Neural progenitor cell (in vitro differentiated cells): ENCODE measurements at regions not wholly inside any gene's neighbourhood (a gene's known extent, or its start where the extent isn't known, plus 50 kb on each side); places are given as distances from the start of the nearest gene placed in this dataset.

Experiments used
- CTCF ChIP-seq: fragments of 200-600 bp; sonication (generic); IDR thresholded peaks from 2 replicates; pipeline ENCODE4 v1.5.1; 2017; ENCODE audit warnings: antibody characterized with exemption, mild to moderate bottlenecking
- EZH2 ChIP-seq: fragments of 200-600 bp; sonication (generic); IDR thresholded peaks from 2 replicates; pipeline ENCODE4 v1.6.1; 2017; ENCODE audit warnings: antibody characterized with exemption, mild to moderate bottlenecking, moderate library complexity
- EZH2phosphoT487 ChIP-seq: fragments of 200-600 bp; sonication (generic); IDR thresholded peaks from 2 replicates; pipeline ENCODE4 v1.6.1; 2017; ENCODE audit warnings: antibody characterized with exemption

- TF ChIP-seq CTCF (no peak), EZH2 (no peak), EZH2phosphoT487 (no peak)
Measured at GRCh38 chr4:28247805-28248204, 1387.2 kb downstream of the STIM2 start.
